CD8-positive, alpha-beta memory T cell (primary cell): ENCODE measurements at regions not wholly inside any gene's neighbourhood (a gene's known extent, or its start where the extent isn't known, plus 50 kb on each side); places are given as distances from the start of the nearest gene placed in this dataset.

Experiments
- CTCF ChIA-PET: fragments of 350-600 bp; sonication (Branson Sonifier 250); formaldehyde crosslinking; loops from one replicate; lab custom pipeline; 2021; ENCODE audit warnings: antibody characterized with exemption; lab: Charles Lee
- POLR2A ChIA-PET: fragments of 350-600 bp; sonication (Branson Sonifier 250); formaldehyde crosslinking; loops from one replicate; lab custom pipeline; 2021; ENCODE audit warnings: antibody characterized with exemption; lab: Charles Lee
- DNase-seq, 5 donors: peaks; one replicate each; pipeline versions ENCODE4 v3.0.0 to v3.0.0-alpha.2; 2020 to 2022; ENCODE audit warnings: mixed read lengths in 1 of 5
- H3K27ac ChIP-seq: one replicate; pipeline ENCODE4 v1.7.0; 2013; ENCODE audit warnings: low read depth, mild to moderate bottlenecking, low read length, moderate library complexity
- H3K27me3 ChIP-seq: 2 replicates; pipeline ENCODE4 v1.7.0; 2013; ENCODE audit warnings: low read length, mild to moderate bottlenecking; ENCODE audit not compliant: insufficient read depth, poor library complexity, severe bottlenecking
- H3K36me3 ChIP-seq: 2 replicates; pipeline ENCODE4 v1.7.0; 2013; ENCODE audit warnings: mild to moderate bottlenecking, low read length, moderate library complexity; ENCODE audit not compliant: insufficient read depth
- H3K4me1 ChIP-seq: 2 replicates; pipeline ENCODE4 v1.7.0; 2013; ENCODE audit warnings: mild to moderate bottlenecking, low read length, moderate library complexity; ENCODE audit not compliant: insufficient read depth
- H3K4me3 ChIP-seq: 2 replicates; pipeline ENCODE4 v1.7.0; 2013; ENCODE audit warnings: mild to moderate bottlenecking, low read length
- H3K9me3 ChIP-seq: 2 replicates; pipeline ENCODE4 v1.7.0; 2013; ENCODE audit warnings: mild to moderate bottlenecking, low read length
- H3K27ac Mint-ChIP-seq, 8 donors: one replicate each; pipeline ENCODE4 v1.8.0; 2020 to 2021; ENCODE audit warnings: mixed read lengths in 8 of 8, mild to moderate bottlenecking in 6 of 8, inconsistent platforms in 3 of 8, moderate library complexity in 3 of 8
- H3K27me3 Mint-ChIP-seq, 2 donors: one replicate each; pipeline ENCODE4 v1.8.0; 2020 to 2021; ENCODE audit warnings: mixed read lengths in 2 of 2, mild to moderate bottlenecking in 1 of 2, moderate library complexity in 1 of 2
- H3K36me3 Mint-ChIP-seq, 3 donors: one replicate each; pipeline ENCODE4 v1.8.0; 2020 to 2021; ENCODE audit warnings: mixed read lengths in 3 of 3, inconsistent platforms in 1 of 3, mild to moderate bottlenecking in 1 of 3
- H3K4me1 Mint-ChIP-seq, 3 donors: one replicate each; pipeline ENCODE4 v1.8.0; 2020 to 2021; ENCODE audit warnings: mixed read lengths in 3 of 3, inconsistent platforms in 1 of 3, mild to moderate bottlenecking in 1 of 3
- H3K4me3 Mint-ChIP-seq, 7 donors: one replicate each; pipeline ENCODE4 v1.8.0; 2020 to 2021; ENCODE audit warnings: mixed read lengths in 7 of 7, mild to moderate bottlenecking in 6 of 7, moderate library complexity in 4 of 7, inconsistent platforms in 2 of 7
- H3K9me3 Mint-ChIP-seq, 5 donors: one replicate each; pipeline ENCODE4 v1.8.0; 2020 to 2022; ENCODE audit warnings: mixed read lengths in 5 of 5, mild to moderate bottlenecking in 3 of 5, moderate library complexity in 2 of 5, inconsistent platforms in 1 of 5

- CTCF ChIA-PET, result interaction anchor here (1.5 to 10.7 kb wide), 5 partner anchors 11 to 753 kb away, joined by 3 to 114 read pairs (median 5); no protein-coding TSS in a partner anchor
- Mint-ChIP-seq H3K9me3 (no peaks in the 10 kb centered on the region), H3K4me1 (peaks cover 0 to 3% (median 0%) of the 10 kb centered on the region in 3 donors), H3K27me3 (peaks cover 9 to 14% of the 10 kb centered on the region in 2 donors), H3K4me3 (no peak overlapping the region), H3K36me3 (no peaks in the 10 kb centered on the region), H3K27ac (no peak overlapping the region)
- Histone ChIP-seq H3K36me3 (no peaks in the 10 kb centered on the region), H3K27ac (no peak overlapping the region), H3K27me3 (no peaks in the 10 kb centered on the region), H3K9me3 (no peaks in the 10 kb centered on the region), H3K4me1 (peaks cover 16% of the 10 kb centered on the region), H3K4me3 (no peak overlapping the region)
- DNase-seq, result no peak
- POLR2A ChIA-PET, result no interaction called here
Observed at GRCh38 chr11:11034476-11034875, 176.6 kb upstream of the ZBED5 start.

DNA sequence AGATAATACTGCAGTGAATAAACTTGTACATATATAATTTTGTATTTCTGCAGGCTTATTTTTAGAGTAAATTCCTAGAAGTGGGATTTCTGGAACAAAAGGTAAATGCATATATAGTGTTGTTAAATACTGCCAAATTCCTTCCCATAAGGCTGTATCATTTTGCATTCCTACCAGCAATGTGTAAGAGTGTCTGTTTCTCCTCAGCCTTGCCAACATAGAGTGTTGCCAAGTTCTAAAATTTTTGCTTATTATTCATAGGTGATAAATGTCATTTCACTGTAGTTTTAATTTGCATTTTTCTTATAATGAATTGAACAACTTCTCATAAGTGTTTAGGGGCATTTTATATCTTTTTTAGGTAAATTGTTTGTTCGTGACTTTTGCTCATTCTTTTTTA, 174.2 kb upstream of the ZBED5 start:
- CTCF ChIA-PET, result interaction anchor here (2.9 to 10.7 kb wide), 2 partner anchors 124 to 756 kb away, joined by 12 to 114 read pairs; no protein-coding TSS in a partner anchor
- no peak overlapping the region for H3K27ac Mint-ChIP-seq

DNA sequence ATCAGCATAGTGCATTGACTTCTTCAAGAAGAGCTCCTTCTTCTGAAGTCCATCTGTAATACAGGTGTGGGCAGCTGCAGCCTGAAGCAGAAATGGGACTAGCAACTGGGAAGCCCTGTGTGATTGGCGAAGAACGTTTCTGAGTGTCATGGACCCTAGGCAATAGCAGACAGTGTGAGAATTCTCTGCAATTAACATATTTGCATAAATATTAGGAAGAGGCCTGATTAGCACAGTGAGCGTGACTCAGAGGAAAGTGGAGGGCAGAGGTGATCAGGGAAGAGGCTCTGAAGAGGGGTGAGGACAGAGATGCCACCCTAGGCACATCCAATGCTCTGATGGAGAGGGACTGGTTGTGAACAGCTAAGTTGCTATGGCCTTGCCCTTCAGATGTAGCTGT, 171.2 kb upstream of the ZBED5 start:
- Mint-ChIP-seq H3K9me3 (no peaks in the 10 kb centered on the region), H3K27me3 (peaks cover 7 to 9% of the 10 kb centered on the region in 2 donors), H3K4me3 (no peak overlapping the region), H3K27ac (no peak overlapping the region), H3K36me3 (no peaks in the 10 kb centered on the region), H3K4me1 (no peaks in the 10 kb centered on the region)
- Histone ChIP-seq H3K4me1 (no peaks in the 10 kb centered on the region), H3K27ac (no peak overlapping the region), H3K4me3 (no peak overlapping the region), H3K36me3 (no peaks in the 10 kb centered on the region), H3K27me3 (no peaks in the 10 kb centered on the region), H3K9me3 (no peaks in the 10 kb centered on the region)
- DNase-seq, result no peak
- POLR2A ChIA-PET, result no interaction called here
- CTCF ChIA-PET, result interaction anchor here (0.8 to 4.8 kb wide), 14 partner anchors 10 to 778 kb away, joined by 3 to 69 read pairs (median 6); no protein-coding TSS in a partner anchor

More for the DNA sequence above, 174.2 kb upstream of the ZBED5 start:
- POLR2A ChIA-PET, result no interaction called here
- no peak for DNase-seq
- Histone ChIP-seq H3K36me3 (no peaks in the 10 kb centered on the region), H3K4me1 (peaks cover 4% of the 10 kb centered on the region), H3K27ac (no peak overlapping the region), H3K4me3 (no peak overlapping the region), H3K9me3 (no peaks in the 10 kb centered on the region), H3K27me3 (no peaks in the 10 kb centered on the region)
- no peak overlapping the region for H3K4me3 Mint-ChIP-seq
- no peaks in the 10 kb centered on the region for H3K36me3 Mint-ChIP-seq
- H3K27me3 Mint-ChIP-seq, result peaks cover 12 to 19% of the 10 kb centered on the region in 2 donors
- no peaks in the 10 kb centered on the region for H3K9me3 Mint-ChIP-seq
- H3K4me1 Mint-ChIP-seq, result peaks cover 0 to 3% (median 0%) of the 10 kb centered on the region in 3 donors

DNA sequence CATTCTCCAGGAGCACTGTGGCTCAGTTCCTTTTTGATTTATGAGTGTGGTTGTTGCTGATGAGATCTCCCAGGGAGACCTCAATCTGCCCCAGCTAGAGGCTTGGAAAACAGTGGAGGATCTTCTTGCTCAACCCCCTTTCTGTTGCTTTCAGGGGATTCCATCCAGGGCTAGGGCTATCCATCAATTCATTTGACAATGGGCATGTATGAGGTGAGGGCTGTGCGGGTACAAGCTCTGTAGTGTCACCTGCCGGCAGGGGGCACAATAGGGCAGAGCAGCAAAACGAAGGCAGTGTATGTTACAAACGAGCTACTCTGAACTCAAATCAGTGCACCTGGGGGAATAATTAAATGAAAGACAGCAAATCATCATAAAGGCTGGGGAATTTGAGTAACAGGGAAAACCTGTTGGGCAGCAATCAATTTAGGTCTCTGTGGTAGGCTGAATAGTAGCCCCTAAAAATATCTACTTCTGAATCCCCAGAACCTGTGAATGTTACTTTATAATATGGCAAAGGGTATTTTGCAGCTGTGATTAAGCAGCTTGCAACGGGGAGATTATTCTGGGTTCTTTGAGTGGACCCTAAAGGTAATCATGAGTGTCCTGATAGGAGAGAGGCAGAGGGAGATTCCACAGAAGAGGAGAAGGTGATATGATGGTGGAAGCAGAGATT, 170.3 kb upstream of the ZBED5 start:
- DNase-seq, result peak; percentile 42 to 80 (median 60)
- H3K4me1 ChIP-seq, result no peaks in the 10 kb centered on the region
- H3K9me3 ChIP-seq, result no peaks in the 10 kb centered on the region
- H3K27me3 Mint-ChIP-seq, result peaks cover 5 to 6% of the 10 kb centered on the region in 2 donors
- H3K4me3 ChIP-seq, result no peak overlapping the region
- H3K4me3 Mint-ChIP-seq, result no peak overlapping the region
- ChIA-PET POLR2A (no interaction called here), CTCF (interaction anchor here (0.6 to 4.8 kb wide), 27 partner anchors 9 to 818 kb away, joined by 3 to 69 read pairs (median 4); no protein-coding TSS in a partner anchor)
- H3K36me3 Mint-ChIP-seq, result no peaks in the 10 kb centered on the region
- no peak overlapping the region for H3K27ac Mint-ChIP-seq
- no peak overlapping the region for H3K27ac ChIP-seq
- H3K4me1 Mint-ChIP-seq, result no peaks in the 10 kb centered on the region
- H3K27me3 ChIP-seq, result no peaks in the 10 kb centered on the region
- no peaks in the 10 kb centered on the region for H3K9me3 Mint-ChIP-seq
- no peaks in the 10 kb centered on the region for H3K36me3 ChIP-seq

DNA sequence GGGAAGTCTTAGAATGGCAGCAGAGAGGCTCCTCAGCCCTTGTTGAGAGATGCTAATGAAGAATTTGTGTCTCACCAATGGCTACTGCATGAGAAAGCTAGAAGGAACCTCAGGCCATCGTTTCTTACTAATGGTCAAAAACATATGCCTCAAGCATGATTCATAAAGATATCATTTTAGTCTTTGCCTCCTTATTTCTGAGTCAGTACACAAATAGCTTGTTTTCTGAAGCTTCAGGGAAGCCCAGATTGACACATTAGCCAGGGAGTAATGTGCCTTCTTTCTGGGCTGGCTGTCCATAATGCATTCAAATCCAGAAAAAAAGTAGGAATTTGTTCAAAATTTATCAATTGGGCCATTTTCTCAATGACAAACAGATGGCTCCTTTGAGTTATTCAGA, 169.4 kb upstream of the ZBED5 start:
- Histone ChIP-seq H3K27ac (no peak overlapping the region), H3K9me3 (no peaks in the 10 kb centered on the region), H3K36me3 (no peaks in the 10 kb centered on the region), H3K4me1 (no peaks in the 10 kb centered on the region), H3K4me3 (no peak overlapping the region), H3K27me3 (no peaks in the 10 kb centered on the region)
- no peak overlapping the region for H3K27ac Mint-ChIP-seq
- H3K4me1 Mint-ChIP-seq, result no peaks in the 10 kb centered on the region
- no peak overlapping the region for H3K4me3 Mint-ChIP-seq
- H3K9me3 Mint-ChIP-seq, result no peaks in the 10 kb centered on the region
- CTCF ChIA-PET, result interaction anchor here (0.9 to 4.8 kb wide), 17 partner anchors 8 to 818 kb away, joined by 3 to 69 read pairs (median 9); no protein-coding TSS in a partner anchor
- H3K36me3 Mint-ChIP-seq, result no peaks in the 10 kb centered on the region
- DNase-seq, result no peak
- POLR2A ChIA-PET, result interaction anchor here (0.5 kb wide), 1 partner anchor 233 kb away, joined by 3 read pairs; no protein-coding TSS in a partner anchor
- peaks cover 6% of the 10 kb centered on the region in 2 donors for H3K27me3 Mint-ChIP-seq

GRCh38 chr11:11025087-11025486, 167.2 kb upstream of the ZBED5 start:
- H3K4me3 Mint-ChIP-seq, result no peak overlapping the region
- no peak for DNase-seq
- POLR2A ChIA-PET, result no interaction called here
- H3K27ac Mint-ChIP-seq, result peak overlapping the region in 1 of 8 donors; percentile 5
- Histone ChIP-seq H3K4me3 (no peak overlapping the region), H3K36me3 (no peaks in the 10 kb centered on the region), H3K4me1 (no peaks in the 10 kb centered on the region), H3K27ac (no peak overlapping the region), H3K27me3 (no peaks in the 10 kb centered on the region), H3K9me3 (no peaks in the 10 kb centered on the region)
- H3K9me3 Mint-ChIP-seq, result no peaks in the 10 kb centered on the region
- peaks cover 6% of the 10 kb centered on the region in 2 donors for H3K27me3 Mint-ChIP-seq
- no peaks in the 10 kb centered on the region for H3K4me1 Mint-ChIP-seq
- H3K36me3 Mint-ChIP-seq, result no peaks in the 10 kb centered on the region
- CTCF ChIA-PET, result interaction anchor here (1.1 to 4.8 kb wide), 5 partner anchors 12 to 762 kb away, joined by 4 to 34 read pairs (median 4); no protein-coding TSS in a partner anchor

DNA sequence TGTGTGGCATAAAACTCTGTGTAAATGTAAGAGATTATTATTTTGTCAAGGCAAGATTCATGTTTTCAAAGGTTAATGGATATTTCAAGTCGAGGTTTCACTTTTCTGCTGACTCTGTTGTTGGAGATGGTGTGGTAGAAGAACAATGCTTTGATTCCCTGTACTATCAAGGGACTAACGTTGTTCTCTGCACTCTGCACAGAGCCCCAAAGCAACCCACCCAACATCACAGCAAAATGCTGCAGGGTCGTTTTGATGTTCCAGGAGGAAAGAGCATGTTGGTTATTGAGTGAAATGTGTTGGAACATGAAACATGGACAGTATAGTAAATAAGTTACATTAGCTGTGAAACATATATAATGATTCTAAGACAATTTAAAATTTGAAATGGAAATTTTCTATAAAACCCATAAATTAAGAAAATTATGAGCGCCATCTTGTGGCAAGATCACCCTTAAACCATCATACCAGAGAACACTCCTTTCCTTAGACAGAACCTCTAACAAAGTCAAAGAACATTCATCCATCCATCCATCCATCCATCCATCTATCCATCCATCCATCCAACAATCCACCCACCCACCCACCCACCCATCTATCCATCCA, 164.4 kb upstream of the ZBED5 start:
- no peak overlapping the region for H3K4me3 Mint-ChIP-seq
- ChIA-PET POLR2A (no interaction called here), CTCF (interaction anchor here (1.1 to 3.6 kb wide), 5 partner anchors 12 to 231 kb away, joined by 3 to 56 read pairs (median 8); no protein-coding TSS in a partner anchor)
- no peaks in the 10 kb centered on the region for H3K4me1 Mint-ChIP-seq
- no peak overlapping the region for H3K4me3 ChIP-seq
- no peaks in the 10 kb centered on the region for H3K27me3 ChIP-seq
- no peak for DNase-seq
- H3K36me3 Mint-ChIP-seq, result no peaks in the 10 kb centered on the region
- H3K27ac Mint-ChIP-seq, result no peak overlapping the region
- H3K27ac ChIP-seq, result no peak overlapping the region
- H3K9me3 ChIP-seq, result no peaks in the 10 kb centered on the region
- no peaks in the 10 kb centered on the region for H3K36me3 ChIP-seq
- H3K27me3 Mint-ChIP-seq, result peaks cover 0 to 3% of the 10 kb centered on the region in 2 donors
- H3K4me1 ChIP-seq, result no peaks in the 10 kb centered on the region
- no peaks in the 10 kb centered on the region for H3K9me3 Mint-ChIP-seq

- Mint-ChIP-seq H3K9me3 (no peaks in the 10 kb centered on the region), H3K4me1 (no peaks in the 10 kb centered on the region), H3K4me3 (no peak overlapping the region), H3K27me3 (peaks cover 0 to 3% of the 10 kb centered on the region in 2 donors), H3K27ac (peak overlapping the region in 1 of 8 donors; percentile 48), H3K36me3 (no peaks in the 10 kb centered on the region)
- ChIA-PET POLR2A (interaction anchor here (1.0 kb wide), 1 partner anchor 213 kb away, joined by 4 read pairs; the partner anchor contains the start of gene EIF4G2), CTCF (interaction anchor here (0.9 to 3.6 kb wide), 12 partner anchors 11 to 285 kb away, joined by 3 to 56 read pairs (median 4); no protein-coding TSS in a partner anchor)
- H3K27ac ChIP-seq, result no peak overlapping the region
- H3K4me1 ChIP-seq, result no peaks in the 10 kb centered on the region
- H3K27me3 ChIP-seq, result no peaks in the 10 kb centered on the region
- H3K9me3 ChIP-seq, result no peaks in the 10 kb centered on the region
- no peaks in the 10 kb centered on the region for H3K36me3 ChIP-seq
- H3K4me3 ChIP-seq, result no peak overlapping the region
- DNase-seq, result no peak
Observed at GRCh38 chr11:11021563-11021962, 163.7 kb upstream of the ZBED5 start.
